Epithelial cell of proximal tubule (primary cell): ENCODE measurements at regions not wholly inside any gene's neighbourhood (a gene's known extent, or its start where the extent isn't known, plus 50 kb on each side); places are given as distances from the start of the nearest gene placed in this dataset.

Experiments
- DNase-seq: peaks from one replicate; pipeline ENCODE4 v3.0.0-alpha.2; 2011; ENCODE audit warnings: low read depth
- H3K4me3 ChIP-seq: 2 replicates; pipeline ENCODE4 v1.5.1; 2011; ENCODE audit warnings: low read depth, mild to moderate bottlenecking, low read length
- CTCF ChIP-seq: conservative IDR thresholded peaks from 2 replicates; pipeline ENCODE4 v1.5.1; 2012; ENCODE audit warnings: low read depth, mild to moderate bottlenecking, low read length

GRCh38 chr11:23087407-23087806 lies 227.1 kb upstream of the CCDC179 start:
- DNase-seq, result no peak
- no peak for TF ChIP-seq CTCF
- H3K4me3 ChIP-seq, result no peak overlapping the region

- DNase-seq, result no peak
- no peak for TF ChIP-seq CTCF
- no peak overlapping the region for H3K4me3 ChIP-seq
Observed at GRCh38 chr11:23090659-23091058, 230.4 kb upstream of the CCDC179 start.

GRCh38 chr11:23095650-23096189 lies 235.4 kb upstream of the CCDC179 start:
- TF ChIP-seq CTCF, result no peak
- H3K4me3 ChIP-seq, result no peak overlapping the region
- no peak for DNase-seq

GRCh38 chr11:23097891-23098290 lies 237.6 kb upstream of the CCDC179 start:
- no peak overlapping the region for H3K4me3 ChIP-seq
- DNase-seq, result no peak
- TF ChIP-seq CTCF, result no peak

- H3K4me3 ChIP-seq, result no peak overlapping the region
- TF ChIP-seq CTCF, result no peak
- no peak for DNase-seq
Observed at GRCh38 chr11:23099256-23099655, 239.0 kb upstream of the CCDC179 start.

GRCh38 chr11:23100726-23101125 lies 240.5 kb upstream of the CCDC179 start:
- no peak overlapping the region for H3K4me3 ChIP-seq
- no peak for DNase-seq
- TF ChIP-seq CTCF, result no peak

- no peak overlapping the region for H3K4me3 ChIP-seq
- no peak for TF ChIP-seq CTCF
- no peak for DNase-seq
Observed at GRCh38 chr11:23103416-23103815, 243.1 kb upstream of the CCDC179 start.
